Activated B cell treated with CpG ODN at 0.5 μM for 24 hours (primary cell): ENCODE measurements at regions not wholly inside any gene's neighbourhood (a gene's known extent, or its start where the extent isn't known, plus 50 kb on each side); places are given as distances from the start of the nearest gene placed in this dataset.

ENCODE experiments used
- ATAC-seq: fragments of 200-7000 bp; cut with Tn5 transposase; one replicate; pipeline ENCODE4 v1.10.0; 2021; ENCODE audit warnings: low read depth, mild to moderate bottlenecking, moderate library complexity
- CTCF ChIA-PET: fragments of 350-600 bp; sonication (Branson Sonifier 250); formaldehyde crosslinking; loops from one replicate; lab custom pipeline; 2021; ENCODE audit warnings: antibody characterized with exemption; lab: Charles Lee
- POLR2A ChIA-PET: fragments of 350-600 bp; sonication (Branson Sonifier 250); formaldehyde crosslinking; loops from one replicate; lab custom pipeline; 2021; ENCODE audit warnings: antibody characterized with exemption; lab: Charles Lee
- DNase-seq: peaks from one replicate; pipeline ENCODE4 v3.0.0; 2022
- H3K27ac Mint-ChIP-seq: one replicate; pipeline ENCODE4 v1.8.0; 2020; ENCODE audit warnings: mixed read lengths
- H3K27me3 Mint-ChIP-seq: one replicate; pipeline ENCODE4 v1.8.0; 2021; ENCODE audit warnings: mixed read lengths
- H3K36me3 Mint-ChIP-seq: one replicate; pipeline ENCODE4 v1.8.0; 2021; ENCODE audit warnings: low read depth, mixed read lengths
- H3K4me1 Mint-ChIP-seq: one replicate; pipeline ENCODE4 v1.8.0; 2021; ENCODE audit warnings: mixed read lengths
- H3K4me3 Mint-ChIP-seq: one replicate; pipeline ENCODE4 v1.8.0; 2020; ENCODE audit warnings: mild to moderate bottlenecking, mixed read lengths
- H3K9me3 Mint-ChIP-seq: one replicate; pipeline ENCODE4 v1.8.0; 2020; ENCODE audit warnings: mixed read lengths
- CTCF ChIP-seq: fragments of 200-600 bp; IDR thresholded peaks from one replicate; pipeline ENCODE4 v1.8.0; 2022; ENCODE audit warnings: antibody characterized with exemption, mild to moderate bottlenecking
- intact Hi-C: fragments of 100-400 bp; cut with micrococcal nuclease; formaldehyde crosslinking; loops from one replicate; pipeline ENCODE4 v1.15.1; 2024

- Mint-ChIP-seq H3K4me1 (no peaks in the 10 kb centered on the region), H3K27ac (no peak overlapping the region), H3K36me3 (no peaks in the 10 kb centered on the region), H3K9me3 (no peaks in the 10 kb centered on the region), H3K4me3 (no peak overlapping the region), H3K27me3 (no peaks in the 10 kb centered on the region)
- no peak for DNase-seq
- ATAC-seq, result no peak
- no peak for TF ChIP-seq CTCF
- ChIA-PET CTCF (no interaction called here), POLR2A (no interaction called here)
- intact Hi-C loops, result loop anchor here (5.0 kb wide), 1 partner anchor 278 kb away; no protein-coding TSS in a partner anchor
These were observed 132.6 kb upstream of the IRX4 start for GRCh38 chr5:2015124-2015848.

- no peak overlapping the region for H3K27ac Mint-ChIP-seq
- no peak for ATAC-seq
- H3K9me3 Mint-ChIP-seq, result no peaks in the 10 kb centered on the region
- no peaks in the 10 kb centered on the region for H3K27me3 Mint-ChIP-seq
- POLR2A ChIA-PET, result no interaction called here
- H3K4me3 Mint-ChIP-seq, result no peak overlapping the region
- H3K36me3 Mint-ChIP-seq, result no peaks in the 10 kb centered on the region
- CTCF ChIA-PET, result no interaction called here
- intact Hi-C loops, result no loop called here
- DNase-seq, result no peak
- no peaks in the 10 kb centered on the region for H3K4me1 Mint-ChIP-seq
- TF ChIP-seq CTCF, result no peak
These were observed 131.4 kb upstream of the IRX4 start for GRCh38 chr5:2014058-2014610.

- TF ChIP-seq CTCF, result no peak
- no peaks in the 10 kb centered on the region for H3K27me3 Mint-ChIP-seq
- no peak overlapping the region for H3K4me3 Mint-ChIP-seq
- ATAC-seq, result no peak
- CTCF ChIA-PET, result no interaction called here
- H3K36me3 Mint-ChIP-seq, result no peaks in the 10 kb centered on the region
- no peak overlapping the region for H3K27ac Mint-ChIP-seq
- no peaks in the 10 kb centered on the region for H3K4me1 Mint-ChIP-seq
- intact Hi-C loops, result no loop called here
- no peak for DNase-seq
- POLR2A ChIA-PET, result no interaction called here
- no peaks in the 10 kb centered on the region for H3K9me3 Mint-ChIP-seq
These were observed 130.8 kb upstream of the IRX4 start for GRCh38 chr5:2013301-2014057.

GRCh38 chr5:2012885-2013284 is 130.2 kb upstream of the IRX4 start:
- Mint-ChIP-seq H3K27me3 (no peaks in the 10 kb centered on the region), H3K36me3 (no peaks in the 10 kb centered on the region), H3K4me1 (no peaks in the 10 kb centered on the region), H3K4me3 (no peak overlapping the region), H3K9me3 (no peaks in the 10 kb centered on the region), H3K27ac (no peak overlapping the region)
- ChIA-PET CTCF (no interaction called here), POLR2A (no interaction called here)
- DNase-seq, result no peak
- no peak for TF ChIP-seq CTCF
- intact Hi-C loops, result no loop called here
- ATAC-seq, result no peak
